ENCODE measurements at regions not wholly inside any gene's neighbourhood (a gene's known extent, or its start where the extent isn't known, plus 50 kb on each side); places are given as distances from the start of the nearest gene placed in this dataset.

DNA sequence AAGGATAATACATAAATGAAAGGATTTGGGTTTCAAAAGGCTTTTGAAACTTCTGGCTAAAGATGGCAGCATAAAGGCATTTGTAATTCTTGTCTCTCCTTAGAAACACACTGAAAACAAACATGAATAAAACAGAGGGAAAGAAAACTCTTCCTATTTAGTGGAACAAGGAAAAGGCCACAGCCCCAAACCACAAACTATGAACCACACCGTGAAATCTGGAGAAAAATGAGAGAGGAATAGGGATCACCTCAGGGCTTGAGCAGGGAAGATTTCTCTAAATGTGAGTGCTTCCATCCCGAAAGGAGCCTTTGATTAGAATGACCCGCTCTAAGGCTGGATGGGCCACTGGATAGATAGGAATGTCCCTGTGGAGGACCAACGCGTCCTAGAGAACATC, 119.6 kb downstream of the SEC61B start:
- H3K4me3 ChIP-seq (ENCODE audit: low read length), result no peak overlapping the region
- H3K27me3 ChIP-seq (ENCODE audit: insufficient read depth, low read length), result no peaks in the 10 kb centered on the region
- no peak overlapping the region for H2AFZ ChIP-seq (ENCODE audit: low read depth, low read length)
- no peaks in the 10 kb centered on the region for H3K9me3 ChIP-seq (ENCODE audit: low read length)
- H3K36me3 ChIP-seq (ENCODE audit: insufficient read depth, low read length), result no peaks in the 10 kb centered on the region
- peaks cover 4% of the 10 kb centered on the region for H3K4me1 ChIP-seq (ENCODE audit: insufficient read depth, low read length)

DNA sequence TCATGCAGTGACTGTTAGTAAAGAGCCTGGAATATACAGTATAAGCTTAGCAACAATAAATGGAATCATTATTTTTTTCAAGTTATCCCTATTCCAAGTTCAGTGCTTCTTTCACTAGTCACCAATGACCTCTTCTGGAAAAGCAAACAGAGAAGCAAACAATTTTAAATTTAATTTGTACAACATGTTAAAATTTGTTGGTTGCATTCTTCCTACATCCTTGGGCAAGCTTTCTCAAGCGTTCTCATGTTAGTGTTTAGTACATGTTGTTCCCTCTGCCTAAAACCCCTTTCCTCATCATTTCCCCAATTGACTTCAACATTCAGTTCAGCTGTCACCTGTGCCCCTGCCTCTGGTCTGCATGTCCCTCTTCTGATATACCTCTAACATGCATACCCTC, 123.4 kb downstream of the SEC61B start:
- Histone ChIP-seq H3K36me3 (ENCODE audit: insufficient read depth, low read length) (no peaks in the 10 kb centered on the region), H3K27me3 (ENCODE audit: insufficient read depth, low read length) (no peaks in the 10 kb centered on the region), H3K9me3 (ENCODE audit: low read length) (no peaks in the 10 kb centered on the region), H2AFZ (ENCODE audit: low read depth, low read length) (no peak overlapping the region), H3K4me3 (ENCODE audit: low read length) (no peak overlapping the region), H3K4me1 (ENCODE audit: insufficient read depth, low read length) (peaks cover 4% of the 10 kb centered on the region)

DNA sequence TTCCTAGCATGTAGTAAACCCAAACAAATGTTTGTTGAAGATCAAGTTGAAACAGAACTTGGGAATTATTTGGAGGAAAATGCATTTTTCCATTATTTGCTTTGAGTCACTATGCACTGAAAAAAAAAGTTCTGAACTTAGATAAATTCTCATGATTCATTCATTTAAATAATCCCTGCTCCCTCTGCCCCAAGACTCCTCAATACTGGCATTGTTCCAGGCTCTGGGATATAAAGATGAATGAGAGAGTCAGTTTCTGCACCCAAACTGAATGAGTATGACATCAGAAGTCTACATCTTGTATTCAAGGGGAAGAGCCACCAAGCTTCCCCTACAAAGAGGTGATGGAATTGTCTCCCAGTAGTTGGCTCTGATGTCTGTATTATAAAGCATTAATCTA, 123.9 kb downstream of the SEC61B start:
- H3K9me3 ChIP-seq (ENCODE audit: low read length), result no peaks in the 10 kb centered on the region
- H2AFZ ChIP-seq (ENCODE audit: low read depth, low read length), result no peak overlapping the region
- no peaks in the 10 kb centered on the region for H3K27me3 ChIP-seq (ENCODE audit: insufficient read depth, low read length)
- no peaks in the 10 kb centered on the region for H3K36me3 ChIP-seq (ENCODE audit: insufficient read depth, low read length)
- H3K4me3 ChIP-seq (ENCODE audit: low read length), result no peak overlapping the region
- H3K4me1 ChIP-seq (ENCODE audit: insufficient read depth, low read length), result peaks cover 4% of the 10 kb centered on the region

DNA sequence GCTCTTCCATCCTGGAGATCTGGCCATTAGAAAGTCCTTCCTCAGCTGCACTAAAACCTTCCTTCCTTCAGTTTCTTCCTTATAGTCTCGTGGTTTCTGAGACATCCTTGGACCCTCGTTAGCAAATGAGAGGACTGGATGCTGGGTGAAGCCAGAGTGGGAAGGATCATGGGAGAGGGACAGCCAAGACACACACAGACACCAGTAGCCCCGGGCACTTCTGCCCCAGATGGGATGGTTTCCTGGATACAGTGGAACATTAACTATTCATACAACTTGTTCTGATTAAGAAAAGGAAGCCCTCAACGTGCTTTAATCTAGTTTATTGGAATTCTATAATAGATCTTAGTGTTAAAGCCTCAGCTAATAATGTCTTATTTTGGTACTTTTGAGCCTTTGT, 125.5 kb downstream of the SEC61B start:
- Histone ChIP-seq H3K36me3 (ENCODE audit: insufficient read depth, low read length) (no peaks in the 10 kb centered on the region), H2AFZ (ENCODE audit: low read depth, low read length) (no peak overlapping the region), H3K4me1 (ENCODE audit: insufficient read depth, low read length) (peaks cover 4% of the 10 kb centered on the region), H3K4me3 (ENCODE audit: low read length) (no peak overlapping the region), H3K9me3 (ENCODE audit: low read length) (no peaks in the 10 kb centered on the region), H3K27me3 (ENCODE audit: insufficient read depth, low read length) (no peaks in the 10 kb centered on the region)

DNA sequence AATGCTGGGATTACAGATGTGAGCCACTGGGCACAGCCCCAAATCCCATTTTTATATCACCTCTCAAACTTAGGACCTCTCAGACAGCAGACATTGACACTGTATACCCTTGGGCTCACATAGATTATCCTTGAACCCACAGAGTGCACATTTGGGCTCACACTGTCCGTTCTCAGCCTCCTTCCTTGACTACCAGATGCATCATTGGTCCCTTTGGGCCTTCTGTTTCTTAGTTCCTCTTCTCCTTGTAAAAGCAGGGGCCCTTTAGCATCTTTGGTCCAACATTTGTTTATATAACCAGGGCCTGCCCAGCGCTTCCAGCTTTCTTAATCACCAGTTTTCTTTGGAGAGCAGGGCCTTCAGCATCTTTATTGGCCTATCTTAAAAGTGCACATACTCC, 126.2 kb downstream of the SEC61B start:
- Histone ChIP-seq H3K4me1 (ENCODE audit: insufficient read depth, low read length) (peaks cover 4% of the 10 kb centered on the region), H3K9me3 (ENCODE audit: low read length) (no peaks in the 10 kb centered on the region), H3K27me3 (ENCODE audit: insufficient read depth, low read length) (no peaks in the 10 kb centered on the region), H2AFZ (ENCODE audit: low read depth, low read length) (no peak overlapping the region), H3K4me3 (ENCODE audit: low read length) (no peak overlapping the region), H3K36me3 (ENCODE audit: insufficient read depth, low read length) (no peaks in the 10 kb centered on the region)

DNA sequence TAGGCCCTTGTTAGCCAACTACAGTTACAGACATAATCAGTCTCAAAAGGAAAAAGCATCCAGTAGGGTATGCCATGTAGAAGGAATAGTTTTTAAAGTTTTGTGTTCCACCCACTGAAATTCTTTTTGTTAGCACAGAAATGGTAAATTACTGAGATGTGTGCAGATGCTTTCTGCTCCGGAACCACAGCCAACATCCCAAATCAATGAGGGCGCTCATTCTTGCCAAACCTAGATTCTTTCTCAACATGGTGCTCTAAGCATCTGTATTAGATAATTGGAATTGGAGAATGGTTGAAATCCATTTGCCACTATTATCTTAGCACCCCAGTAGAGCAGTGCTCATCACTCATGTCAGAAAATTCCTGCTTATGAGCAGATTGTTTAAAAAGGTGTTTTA, 127.8 kb downstream of the SEC61B start:
- Histone ChIP-seq H3K36me3 (ENCODE audit: insufficient read depth, low read length) (no peaks in the 10 kb centered on the region), H3K9me3 (ENCODE audit: low read length) (no peaks in the 10 kb centered on the region), H2AFZ (ENCODE audit: low read depth, low read length) (no peak overlapping the region), H3K4me1 (ENCODE audit: insufficient read depth, low read length) (peaks cover 4% of the 10 kb centered on the region), H3K4me3 (ENCODE audit: low read length) (no peak overlapping the region), H3K27me3 (ENCODE audit: insufficient read depth, low read length) (no peaks in the 10 kb centered on the region)

DNA sequence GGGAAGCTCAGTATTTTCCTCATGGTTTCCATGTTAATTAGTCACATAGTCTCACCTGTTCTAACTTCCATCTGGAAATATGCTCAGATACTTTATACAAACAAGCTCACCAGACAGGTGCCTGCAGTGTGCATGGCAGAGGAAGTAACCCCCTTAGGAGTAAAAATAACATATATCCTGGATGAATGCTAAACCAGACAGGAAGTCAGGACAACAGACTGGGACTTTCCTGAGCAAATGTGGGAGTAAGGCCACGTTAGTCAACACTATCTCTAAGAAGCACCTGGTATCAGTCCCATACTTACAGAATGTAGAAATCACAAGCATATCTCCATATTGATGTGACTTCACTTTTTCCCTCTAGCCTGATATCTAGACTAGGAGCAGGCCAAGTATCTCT, 128.4 kb downstream of the SEC61B start:
- no peaks in the 10 kb centered on the region for H3K36me3 ChIP-seq (ENCODE audit: insufficient read depth, low read length)
- peaks cover 4% of the 10 kb centered on the region for H3K4me1 ChIP-seq (ENCODE audit: insufficient read depth, low read length)
- no peaks in the 10 kb centered on the region for H3K27me3 ChIP-seq (ENCODE audit: insufficient read depth, low read length)
- H3K4me3 ChIP-seq (ENCODE audit: low read length), result no peak overlapping the region
- H3K9me3 ChIP-seq (ENCODE audit: low read length), result no peaks in the 10 kb centered on the region
- no peak overlapping the region for H2AFZ ChIP-seq (ENCODE audit: low read depth, low read length)

DNA sequence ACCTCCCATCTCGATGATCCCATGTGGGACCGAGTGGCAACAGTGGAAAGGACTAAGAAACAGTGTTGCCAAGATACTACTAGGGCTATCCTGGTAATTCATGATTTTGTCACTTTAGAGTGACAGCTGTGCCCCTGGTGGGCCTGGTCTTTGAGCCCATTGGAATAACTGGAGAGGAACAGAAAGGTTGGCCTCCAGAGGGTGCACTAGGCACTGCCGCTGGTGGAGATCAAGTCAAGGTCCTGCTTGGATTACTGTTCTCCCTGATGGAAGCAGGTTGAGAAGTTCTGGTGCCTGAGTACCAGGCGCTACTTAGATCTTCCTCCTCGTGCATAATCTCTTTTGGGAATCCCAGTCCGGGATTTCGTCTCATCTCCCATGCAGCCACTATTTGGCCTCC, 129.6 kb downstream of the SEC61B start:
- no peaks in the 10 kb centered on the region for H3K9me3 ChIP-seq (ENCODE audit: low read length)
- no peaks in the 10 kb centered on the region for H3K36me3 ChIP-seq (ENCODE audit: insufficient read depth, low read length)
- H3K4me1 ChIP-seq (ENCODE audit: insufficient read depth, low read length), result no peaks in the 10 kb centered on the region
- no peak overlapping the region for H2AFZ ChIP-seq (ENCODE audit: low read depth, low read length)
- H3K27me3 ChIP-seq (ENCODE audit: insufficient read depth, low read length), result peaks cover under 1% of the 10 kb centered on the region
- no peak overlapping the region for H3K4me3 ChIP-seq (ENCODE audit: low read length)

DNA sequence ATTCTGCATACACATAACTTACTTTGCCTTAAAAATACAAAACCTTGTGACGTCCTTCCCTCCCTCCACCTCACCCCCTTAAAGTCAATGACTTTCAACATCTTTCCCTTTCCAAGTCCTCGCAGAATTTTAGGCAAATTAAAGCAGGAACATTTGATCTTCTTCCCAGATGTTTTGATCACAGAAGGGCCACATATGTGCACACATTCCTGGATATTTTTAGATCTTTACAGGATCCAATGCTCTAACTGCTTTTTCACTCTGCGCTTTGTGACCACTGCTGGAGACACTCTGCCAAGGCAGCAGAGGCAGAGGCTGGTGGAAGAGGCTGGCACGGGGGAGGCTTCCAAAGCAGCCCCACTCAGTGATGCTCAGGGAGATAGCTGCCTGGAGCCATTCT, 130.7 kb downstream of the SEC61B start:
- Histone ChIP-seq H2AFZ (ENCODE audit: low read depth, low read length) (no peak overlapping the region), H3K27me3 (ENCODE audit: insufficient read depth, low read length) (peaks cover 6% of the 10 kb centered on the region), H3K4me3 (ENCODE audit: low read length) (no peak overlapping the region), H3K4me1 (ENCODE audit: insufficient read depth, low read length) (no peaks in the 10 kb centered on the region), H3K36me3 (ENCODE audit: insufficient read depth, low read length) (no peaks in the 10 kb centered on the region), H3K9me3 (ENCODE audit: low read length) (no peaks in the 10 kb centered on the region)

DNA sequence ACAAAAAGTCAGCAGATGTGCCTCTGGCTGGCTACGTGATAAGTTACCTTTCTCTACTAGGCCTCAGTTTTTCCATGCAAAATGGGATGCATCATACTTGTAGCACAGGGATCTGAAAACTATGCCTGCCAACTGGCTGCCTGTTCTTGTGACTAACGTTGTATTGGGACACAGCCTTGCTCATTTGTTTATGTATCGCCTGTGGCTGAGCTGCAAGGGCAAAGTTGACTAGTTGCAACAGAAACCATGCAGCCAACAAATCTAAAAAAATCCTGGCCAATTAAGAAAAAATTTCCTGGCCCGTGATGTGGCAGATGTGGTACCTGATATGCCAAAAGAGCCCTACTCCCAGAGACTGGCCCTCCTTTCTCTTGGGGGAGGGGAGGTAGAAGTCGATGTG, 131.3 kb downstream of the SEC61B start:
- Histone ChIP-seq H3K27me3 (ENCODE audit: insufficient read depth, low read length) (peaks cover 6% of the 10 kb centered on the region), H3K4me3 (ENCODE audit: low read length) (no peak overlapping the region), H3K4me1 (ENCODE audit: insufficient read depth, low read length) (no peaks in the 10 kb centered on the region), H2AFZ (ENCODE audit: low read depth, low read length) (no peak overlapping the region), H3K9me3 (ENCODE audit: low read length) (no peaks in the 10 kb centered on the region), H3K36me3 (ENCODE audit: insufficient read depth, low read length) (no peaks in the 10 kb centered on the region)

DNA sequence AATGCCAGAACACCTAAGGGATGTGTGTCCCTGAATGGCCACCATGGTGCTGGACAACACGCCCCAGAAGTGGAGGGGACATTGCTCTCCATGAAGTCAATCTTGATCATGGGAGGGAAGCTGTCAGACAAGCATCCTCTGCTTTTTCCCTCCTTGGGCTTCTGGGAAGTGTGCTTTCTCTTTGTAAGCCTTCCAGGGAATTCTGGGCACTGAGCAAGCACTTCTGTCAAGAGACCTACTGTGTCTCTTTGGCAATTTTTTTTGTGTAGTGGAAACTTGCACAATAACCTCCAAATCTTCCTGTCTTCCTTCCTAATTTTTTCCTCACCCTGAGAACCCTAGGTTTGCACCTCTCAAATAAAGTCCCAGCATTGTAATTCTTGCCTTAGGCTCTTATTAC, 132.0 kb downstream of the SEC61B start:
- no peaks in the 10 kb centered on the region for H3K36me3 ChIP-seq (ENCODE audit: insufficient read depth, low read length)
- no peak overlapping the region for H3K4me3 ChIP-seq (ENCODE audit: low read length)
- no peaks in the 10 kb centered on the region for H3K9me3 ChIP-seq (ENCODE audit: low read length)
- peaks cover 11% of the 10 kb centered on the region for H3K27me3 ChIP-seq (ENCODE audit: insufficient read depth, low read length)
- H2AFZ ChIP-seq (ENCODE audit: low read depth, low read length), result no peak overlapping the region
- no peaks in the 10 kb centered on the region for H3K4me1 ChIP-seq (ENCODE audit: insufficient read depth, low read length)

DNA sequence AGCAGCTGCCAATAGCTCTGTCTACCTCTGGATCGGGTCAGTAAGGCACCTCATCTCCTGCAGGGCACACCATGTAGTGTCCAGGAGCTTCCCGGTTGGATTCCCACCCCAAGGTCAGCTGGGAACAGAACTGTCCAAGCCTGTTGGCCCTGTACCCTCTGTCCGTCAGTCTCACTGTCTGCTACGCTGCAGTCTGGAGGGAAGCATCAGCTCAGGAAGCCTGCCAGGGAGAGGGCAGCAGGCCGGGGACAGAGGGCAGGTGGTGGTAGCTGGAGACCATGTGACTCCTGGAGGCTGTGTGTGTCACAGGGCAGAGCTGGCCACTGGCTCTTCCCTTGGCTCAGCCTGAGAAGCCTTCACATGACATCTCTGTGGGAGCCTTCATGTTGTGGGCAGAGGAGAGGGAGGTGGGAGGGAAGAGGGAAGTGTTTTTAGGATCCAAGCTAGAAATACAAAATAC, 134.5 kb downstream of the SEC61B start:
- no peak overlapping the region for H2AFZ ChIP-seq (ENCODE audit: low read depth, low read length)
- H3K4me1 ChIP-seq (ENCODE audit: insufficient read depth, low read length), result no peaks in the 10 kb centered on the region
- H3K9me3 ChIP-seq (ENCODE audit: low read length), result no peaks in the 10 kb centered on the region
- no peaks in the 10 kb centered on the region for H3K36me3 ChIP-seq (ENCODE audit: insufficient read depth, low read length)
- H3K4me3 ChIP-seq (ENCODE audit: low read length), result no peak overlapping the region
- peaks cover 29% of the 10 kb centered on the region for H3K27me3 ChIP-seq (ENCODE audit: insufficient read depth, low read length)

DNA sequence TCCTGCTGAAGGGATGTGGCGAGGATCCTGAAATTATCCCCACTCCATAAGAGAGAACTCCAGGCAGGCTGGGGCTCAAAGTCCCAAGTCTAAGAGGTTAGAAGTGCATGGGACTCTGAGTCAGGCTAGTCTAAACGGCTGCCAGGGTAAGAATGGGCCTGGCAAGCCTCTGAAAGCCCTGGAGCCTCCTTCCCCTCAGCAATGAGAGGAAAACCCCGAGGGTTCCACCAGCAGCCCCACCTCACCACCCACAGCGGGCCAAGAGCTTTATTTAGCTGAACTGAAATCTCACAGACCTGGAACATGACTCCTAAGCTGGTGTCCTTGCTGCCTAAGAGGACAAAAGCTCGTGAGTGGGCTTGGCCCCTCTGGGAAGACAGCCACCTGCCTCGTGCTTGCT, 135.5 kb downstream of the SEC61B start:
- Histone ChIP-seq H3K9me3 (ENCODE audit: low read length) (no peaks in the 10 kb centered on the region), H3K4me3 (ENCODE audit: low read length) (no peak overlapping the region), H2AFZ (ENCODE audit: low read depth, low read length) (no peak overlapping the region), H3K27me3 (ENCODE audit: insufficient read depth, low read length) (peaks cover 32% of the 10 kb centered on the region), H3K36me3 (ENCODE audit: insufficient read depth, low read length) (no peaks in the 10 kb centered on the region), H3K4me1 (ENCODE audit: insufficient read depth, low read length) (peaks cover 2% of the 10 kb centered on the region)

DNA sequence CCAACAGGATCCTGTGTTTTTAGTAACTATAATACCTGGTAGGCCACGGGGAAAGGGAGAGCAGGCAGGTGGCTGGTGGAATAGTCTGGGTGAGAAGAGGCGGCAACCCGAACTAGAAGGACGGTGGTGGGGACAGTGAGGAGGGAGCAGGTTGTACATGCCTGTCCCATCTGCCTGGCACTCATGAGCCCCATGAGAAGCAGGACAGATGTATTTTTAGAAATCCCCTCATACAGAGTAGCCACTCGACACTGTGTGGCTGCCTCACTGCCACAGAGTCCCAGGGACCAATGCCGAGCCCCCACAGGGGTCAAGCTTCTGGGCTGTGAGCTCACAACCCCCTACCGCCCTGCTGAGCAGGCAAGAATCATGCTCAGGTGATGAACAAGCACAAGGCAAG, 136.6 kb downstream of the SEC61B start:
- Histone ChIP-seq H3K4me1 (ENCODE audit: insufficient read depth, low read length) (peaks cover 2% of the 10 kb centered on the region), H3K27me3 (ENCODE audit: insufficient read depth, low read length) (peaks cover 39% of the 10 kb centered on the region), H3K9me3 (ENCODE audit: low read length) (no peaks in the 10 kb centered on the region), H3K4me3 (ENCODE audit: low read length) (no peak overlapping the region), H3K36me3 (ENCODE audit: insufficient read depth, low read length) (no peaks in the 10 kb centered on the region), H2AFZ (ENCODE audit: low read depth, low read length) (no peak overlapping the region)

Measured in neuron (in vitro differentiated cells).